Renal cortex interstitium (tissue), 11 donors: ENCODE measurements at regions not wholly inside any gene's neighbourhood (a gene's known extent, or its start where the extent isn't known, plus 50 kb on each side); places are given as distances from the start of the nearest gene placed in this dataset.

Source experiments
- DNase-seq, 11 donors: peaks; one replicate each; pipeline ENCODE4 v3.0.0-alpha.2; 2013; ENCODE audit warnings: low read depth in 9 of 11, low spot score in 4 of 11; ENCODE audit errors: extremely low read depth in 1 of 11

GRCh38 chr18:7467708-7468466 is 99.2 kb upstream of the PTPRM start:
- DNase-seq, result no peak

GRCh38 chr18:7470101-7470500 is 97.0 kb upstream of the PTPRM start:
- DNase-seq, result no peak

- DNase-seq, result no peak
Observed at GRCh38 chr18:7470503-7470902, 96.6 kb upstream of the PTPRM start.

DNA sequence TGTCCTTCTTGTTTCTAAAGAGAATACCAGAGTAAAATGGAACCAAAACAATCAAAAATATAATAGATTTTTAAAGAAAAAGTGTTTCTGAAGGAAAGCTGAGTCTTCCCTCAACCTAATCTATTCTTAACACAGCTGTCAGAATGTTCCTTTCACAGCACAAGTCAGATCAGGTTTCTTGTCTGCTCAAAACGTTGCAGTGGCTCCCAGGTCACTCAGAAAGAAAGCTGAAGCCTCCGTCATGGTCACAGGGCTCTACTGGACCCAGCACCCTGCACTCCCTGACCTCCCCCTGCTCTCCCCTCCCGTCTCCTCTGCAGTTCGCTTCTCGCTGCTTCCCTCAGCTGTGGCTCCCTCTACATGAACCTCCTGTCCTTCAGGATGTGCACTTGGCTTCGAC is 90.7 kb upstream of the PTPRM start:
- DNase-seq, result no peak

DNA sequence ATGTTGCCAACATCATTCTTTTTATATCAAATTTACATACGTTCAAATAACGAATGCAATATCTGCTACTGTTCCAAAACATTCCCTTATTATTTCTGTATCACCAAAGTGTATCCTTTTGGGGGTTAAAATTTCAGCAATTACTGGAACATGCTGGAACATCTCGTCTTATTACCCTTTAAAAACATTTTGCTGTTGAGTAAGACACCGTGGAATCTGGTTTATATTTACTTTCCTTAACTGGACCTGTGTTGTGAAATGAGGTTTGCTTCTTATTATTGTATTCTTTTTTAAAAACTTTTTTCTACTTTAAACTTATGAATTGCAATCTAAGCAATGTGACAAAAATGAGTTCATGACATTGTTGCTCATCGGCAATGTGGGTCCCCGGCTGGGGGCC is 87.4 kb upstream of the PTPRM start:
- no peak for DNase-seq

- no peak for DNase-seq
Observed at GRCh38 chr18:7480879-7481278, 86.2 kb upstream of the PTPRM start.

DNA sequence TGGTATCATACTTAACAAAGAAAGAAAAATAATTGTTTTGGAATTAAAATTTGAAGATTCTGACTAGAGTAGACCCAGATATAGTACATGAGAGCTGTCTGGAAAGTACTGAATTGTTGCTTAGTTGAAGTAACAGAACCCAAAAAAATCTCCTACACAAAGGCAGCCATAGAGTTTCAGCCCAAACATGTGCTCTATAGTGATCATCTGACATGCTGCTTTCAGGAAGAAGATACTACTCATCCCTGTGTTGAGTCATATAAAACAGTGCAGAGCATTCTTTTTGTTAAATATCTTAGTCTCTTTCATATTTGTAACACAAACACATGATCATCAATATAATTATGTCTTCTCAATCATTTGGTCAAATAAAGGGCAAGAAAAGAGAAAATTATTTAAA is 84.8 kb upstream of the PTPRM start:
- no peak for DNase-seq

GRCh38 chr18:7485616-7486015 is 81.5 kb upstream of the PTPRM start:
- DNase-seq, result no peak

DNA sequence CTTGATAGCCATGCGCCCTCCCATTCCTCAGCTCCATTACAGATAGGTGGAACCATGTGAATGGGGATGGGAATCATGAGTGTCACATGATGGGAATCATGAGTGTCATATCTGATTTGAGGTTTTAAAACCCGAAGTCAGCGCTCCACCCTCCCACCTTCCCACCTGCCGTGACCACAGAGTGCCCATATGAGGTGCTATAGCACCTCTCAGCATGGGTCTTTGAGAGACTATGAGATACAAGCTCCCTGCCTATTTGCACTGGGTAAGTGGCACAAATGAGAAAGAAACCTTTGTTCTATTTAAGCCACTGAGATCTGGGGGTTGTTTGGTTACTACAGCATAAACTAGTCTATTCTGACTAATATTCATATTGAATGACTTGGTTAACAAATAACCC is 78.5 kb upstream of the PTPRM start:
- DNase-seq, result no peak

DNA sequence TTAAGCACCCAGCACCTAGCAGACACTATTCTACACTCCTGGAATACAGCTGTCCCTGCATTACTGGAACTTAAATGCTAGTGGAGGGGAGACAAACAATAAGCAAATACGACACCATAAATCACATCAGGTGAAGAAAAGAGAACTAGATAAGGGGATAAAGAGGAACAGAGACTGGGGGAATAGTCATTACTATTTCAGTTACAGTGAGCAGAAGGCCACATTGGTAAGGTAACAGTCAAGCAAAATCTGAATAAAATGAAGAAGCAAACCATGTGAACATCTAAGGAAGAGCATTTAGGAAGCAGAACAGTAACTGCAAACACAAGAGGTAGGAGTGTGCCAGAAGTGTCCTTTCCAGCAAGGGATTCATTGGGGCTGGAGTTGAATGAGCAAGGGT is 77.0 kb upstream of the PTPRM start:
- no peak for DNase-seq

DNA sequence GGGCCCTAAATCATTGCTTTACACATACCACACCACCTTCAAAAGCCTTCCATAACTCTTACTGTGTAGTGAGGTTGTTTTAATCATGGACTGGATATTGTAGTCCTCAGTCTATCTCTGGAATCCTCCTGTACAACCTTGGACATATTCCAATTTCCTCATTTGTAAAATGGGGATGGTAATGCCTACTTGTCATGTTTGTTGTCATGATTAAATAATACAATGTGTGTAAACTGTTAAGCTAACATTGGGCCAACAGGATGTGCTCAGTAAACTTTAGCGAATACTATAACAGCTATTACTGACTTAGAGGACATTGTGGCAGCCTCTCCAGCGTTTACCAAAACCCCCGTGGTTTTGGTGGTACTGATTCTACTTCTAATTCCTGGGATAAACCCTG is 74.7 kb upstream of the PTPRM start:
- DNase-seq, result no peak

- DNase-seq, result no peak
Observed at GRCh38 chr18:7497081-7497480, 70.0 kb upstream of the PTPRM start.

DNA sequence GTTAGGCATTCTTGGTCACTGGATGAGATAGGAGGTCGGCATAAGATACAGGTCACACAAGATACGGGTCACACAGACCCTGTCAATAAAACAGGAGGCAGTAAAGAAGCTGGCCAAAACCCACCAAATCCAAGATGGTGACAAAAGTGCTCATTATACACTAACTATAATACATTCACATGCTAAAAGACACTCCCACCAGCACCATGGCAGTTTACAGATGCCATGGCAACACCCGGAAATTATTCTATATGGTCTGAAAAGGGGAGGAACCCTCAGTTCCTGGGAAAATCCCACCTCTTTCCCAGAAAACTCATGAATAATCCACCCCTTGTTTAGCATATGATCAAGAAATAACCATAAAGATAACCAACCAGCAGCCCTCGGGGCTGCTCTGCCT is 56.0 kb upstream of the PTPRM start:
- DNase-seq, result no peak

- DNase-seq, result peak in 9 of 11 donors; percentile 15 to 54 (median 33)
Observed at GRCh38 chr18:7512348-7512747, 54.8 kb upstream of the PTPRM start.

DNA sequence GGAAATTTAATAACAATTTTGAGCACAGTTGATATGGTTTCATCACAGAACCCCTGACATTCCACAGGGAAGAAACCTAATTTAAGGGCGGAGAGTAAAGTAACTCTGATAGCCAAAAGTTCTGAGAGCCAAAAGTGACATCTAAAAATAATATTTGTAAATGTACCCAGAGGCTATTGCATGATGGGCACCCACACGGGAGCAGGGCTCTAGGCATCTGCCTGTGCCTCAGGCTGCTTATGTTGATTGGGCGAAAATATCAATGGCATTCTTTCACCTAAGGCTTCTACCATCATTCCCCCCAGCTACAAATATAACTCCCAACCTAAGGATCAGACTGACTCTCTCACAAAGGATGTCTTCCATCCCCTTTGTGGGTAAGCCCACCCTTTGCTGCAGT is 54.1 kb upstream of the PTPRM start:
- no peak for DNase-seq

DNA sequence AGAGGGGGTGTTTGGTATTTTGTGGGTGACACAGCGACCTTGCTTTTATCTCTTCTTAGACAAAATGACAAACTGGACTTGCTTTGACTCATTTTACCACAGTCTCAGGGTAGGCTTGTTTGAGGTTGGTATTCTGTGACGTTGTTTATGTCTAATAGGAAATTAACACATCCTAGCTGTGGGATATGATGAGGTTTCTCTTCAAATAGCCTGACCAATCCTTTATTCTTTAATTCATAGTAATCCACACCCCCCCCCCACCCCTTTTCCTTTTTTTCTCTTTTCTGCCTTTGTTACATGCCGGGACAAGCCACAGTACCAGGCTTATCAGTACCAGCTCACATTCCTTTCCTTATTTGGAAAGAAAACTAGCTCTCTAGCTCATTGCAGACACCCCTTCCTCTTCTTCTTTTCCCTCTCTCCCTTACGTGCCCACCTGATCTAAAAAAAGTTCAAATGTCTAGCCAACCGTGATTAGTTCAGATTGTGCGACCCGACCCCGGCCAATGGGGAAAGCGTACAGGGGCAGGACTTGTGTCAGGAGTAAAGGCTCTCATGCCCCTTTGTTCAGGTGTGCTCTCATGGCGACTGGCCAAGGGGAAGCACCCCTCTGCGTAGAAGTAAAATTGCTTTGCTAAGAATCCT is 52.2 kb upstream of the PTPRM start:
- no peak for DNase-seq

- no peak for DNase-seq
Observed at GRCh38 chr18:7516266-7517117, 50.6 kb upstream of the PTPRM start.
